Effector CD4-positive, alpha-beta T cell (primary cell): ENCODE measurements at regions not wholly inside any gene's neighbourhood (a gene's known extent, or its start where the extent isn't known, plus 50 kb on each side); places are given as distances from the start of the nearest gene placed in this dataset.

Source experiments
- DNase-seq: peaks from one replicate; pipeline ENCODE4 v3.0.0-alpha.2; 2020

GRCh38 chr2:220962556-220962955, 609.5 kb downstream of the EPHA4 start:
- no peak for DNase-seq

GRCh38 chr2:220963076-220963475, 609.0 kb downstream of the EPHA4 start:
- no peak for DNase-seq

- no peak for DNase-seq
These were observed 608.2 kb downstream of the EPHA4 start for GRCh38 chr2:220963930-220964329.

GRCh38 chr2:220966636-220967035, 605.5 kb downstream of the EPHA4 start:
- DNase-seq: no peak

- no peak for DNase-seq
These were observed 602.8 kb downstream of the EPHA4 start for GRCh38 chr2:220969348-220969747.

GRCh38 chr2:220980966-220981675, 591.0 kb downstream of the EPHA4 start:
- DNase-seq: no peak

GRCh38 chr2:220981926-220982325, 590.2 kb downstream of the EPHA4 start:
- DNase-seq: no peak

GRCh38 chr2:220985561-220985960, 586.5 kb downstream of the EPHA4 start:
- DNase-seq: no peak

- no peak for DNase-seq
These were observed 584.3 kb downstream of the EPHA4 start for GRCh38 chr2:220987839-220988238.

GRCh38 chr2:220991972-220992371, 580.1 kb downstream of the EPHA4 start:
- no peak for DNase-seq

GRCh38 chr2:220994846-220995245, 577.3 kb downstream of the EPHA4 start:
- DNase-seq: no peak

- DNase-seq: no peak
These were observed 576.5 kb downstream of the EPHA4 start for GRCh38 chr2:220995581-220995980.

GRCh38 chr2:220998156-220998555, 573.9 kb downstream of the EPHA4 start:
- DNase-seq: no peak

GRCh38 chr2:220999356-220999755, 572.7 kb downstream of the EPHA4 start:
- no peak for DNase-seq

GRCh38 chr2:221001381-221001801, 570.7 kb downstream of the EPHA4 start:
- DNase-seq: no peak

GRCh38 chr2:221002101-221002685, 569.9 kb downstream of the EPHA4 start:
- no peak for DNase-seq

GRCh38 chr2:221005338-221005737, 566.8 kb downstream of the EPHA4 start:
- no peak for DNase-seq

- DNase-seq: no peak
These were observed 566.0 kb downstream of the EPHA4 start for GRCh38 chr2:221006084-221006483.

GRCh38 chr2:221016551-221016950, 555.6 kb downstream of the EPHA4 start:
- no peak for DNase-seq

GRCh38 chr2:221018262-221018661, 553.8 kb downstream of the EPHA4 start:
- DNase-seq: no peak

GRCh38 chr2:221019668-221020067, 552.4 kb downstream of the EPHA4 start:
- DNase-seq: no peak

GRCh38 chr2:221022554-221022953, 549.5 kb downstream of the EPHA4 start:
- DNase-seq: no peak

GRCh38 chr2:221025398-221025797, 546.7 kb downstream of the EPHA4 start:
- DNase-seq: no peak

GRCh38 chr2:221034026-221034701, 537.9 kb downstream of the EPHA4 start:
- no peak for DNase-seq
